ENCODE measurements at regions not wholly inside any gene's neighbourhood (a gene's known extent, or its start where the extent isn't known, plus 50 kb on each side); places are given as distances from the start of the nearest gene placed in this dataset.

GRCh38 chr11:80041136-80042000, 600.5 kb upstream of the TENM4 start:
- DNase-seq (no peak), ATAC-seq (ENCODE audit: poor library complexity) (no peak)
- no peak overlapping the region for H3K4me3 ChIP-seq (ENCODE audit: low read length)
- H3K9me3 ChIP-seq (ENCODE audit: control insufficient read depth in 1 of 2, insufficient read depth in 1 of 2, low read length in 2 of 2) = no peaks in the 10 kb centered on the region
- H3K36me3 ChIP-seq (ENCODE audit: insufficient read depth, low read length) = no peaks in the 10 kb centered on the region
- H3K27ac Mint-ChIP-seq = no peak overlapping the region
- no peak overlapping the region for H3K27ac ChIP-seq (ENCODE audit: low read depth in 1 of 2, low read length in 2 of 2)
- H3K4me3 Mint-ChIP-seq = no peak overlapping the region
- no peaks in the 10 kb centered on the region for H3K4me1 Mint-ChIP-seq (ENCODE audit: low read depth)
- intact Hi-C loops (cut with DNase I, micrococcal nuclease) = no loop called here
- no peaks in the 10 kb centered on the region for H3K27me3 Mint-ChIP-seq
- ChIA-PET CTCF (no interaction called here), POLR2A (no interaction called here)
- H3K27me3 ChIP-seq (ENCODE audit: control insufficient read depth in 1 of 2, insufficient read depth in 2 of 2, low read length in 2 of 2) = no peaks in the 10 kb centered on the region
- H3K4me1 ChIP-seq (ENCODE audit: insufficient read depth, low read length) = no peaks in the 10 kb centered on the region
- no peaks in the 10 kb centered on the region for H3K36me3 Mint-ChIP-seq (ENCODE audit: low read depth)
- H3K9me3 Mint-ChIP-seq = no peaks in the 10 kb centered on the region
- TF ChIP-seq CTCF (IDR thresholded peaks at IDR 0.05) = no peak

DNA sequence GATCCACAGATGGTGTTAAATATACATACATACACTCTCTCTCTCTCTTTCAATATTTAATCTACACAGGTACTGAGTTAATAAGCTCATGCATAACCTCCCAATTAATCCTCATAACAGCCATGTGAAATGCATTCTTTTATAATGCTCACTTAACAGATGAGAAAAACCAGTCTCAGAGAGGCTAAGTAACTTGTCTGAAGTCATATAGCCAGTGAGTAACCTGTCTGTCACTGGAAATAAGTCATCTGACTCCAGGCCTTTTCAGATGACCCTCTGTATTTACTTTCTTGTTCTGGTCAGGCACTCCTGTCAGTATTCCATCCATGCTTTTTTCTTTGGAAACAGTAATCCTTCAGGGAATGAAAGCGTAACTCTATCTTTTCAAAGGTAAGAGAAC, 594.0 kb upstream of the TENM4 start:
- H3K4me3 Mint-ChIP-seq = no peak overlapping the region
- H3K27ac ChIP-seq (ENCODE audit: low read depth in 1 of 2, low read length in 2 of 2) = no peak overlapping the region
- no peaks in the 10 kb centered on the region for H3K9me3 ChIP-seq (ENCODE audit: control insufficient read depth in 1 of 2, insufficient read depth in 1 of 2, low read length in 2 of 2)
- intact Hi-C loops (cut with DNase I, micrococcal nuclease) = no loop called here
- DNase-seq (no peak), ATAC-seq (ENCODE audit: poor library complexity) (no peak)
- ChIA-PET POLR2A (no interaction called here), CTCF (no interaction called here)
- TF ChIP-seq CTCF (IDR thresholded peaks at IDR 0.05) = no peak
- no peaks in the 10 kb centered on the region for H3K4me1 ChIP-seq (ENCODE audit: insufficient read depth, low read length)
- H3K27ac Mint-ChIP-seq = no peak overlapping the region
- H3K4me3 ChIP-seq (ENCODE audit: low read length) = no peak overlapping the region
- no peaks in the 10 kb centered on the region for H3K36me3 Mint-ChIP-seq (ENCODE audit: low read depth)
- no peaks in the 10 kb centered on the region for H3K9me3 Mint-ChIP-seq
- no peaks in the 10 kb centered on the region for H3K4me1 Mint-ChIP-seq (ENCODE audit: low read depth)
- no peaks in the 10 kb centered on the region for H3K36me3 ChIP-seq (ENCODE audit: insufficient read depth, low read length)
- no peaks in the 10 kb centered on the region for H3K27me3 ChIP-seq (ENCODE audit: control insufficient read depth in 1 of 2, insufficient read depth in 2 of 2, low read length in 2 of 2)
- no peaks in the 10 kb centered on the region for H3K27me3 Mint-ChIP-seq

GRCh38 chr11:80031014-80031600, 590.3 kb upstream of the TENM4 start:
- DNase-seq (no peak), ATAC-seq (ENCODE audit: poor library complexity) (no peak)
- H3K36me3 ChIP-seq (ENCODE audit: insufficient read depth, low read length) = no peaks in the 10 kb centered on the region
- H3K4me3 ChIP-seq (ENCODE audit: low read length) = no peak overlapping the region
- TF ChIP-seq CTCF (IDR thresholded peaks at IDR 0.05) = no peak
- H3K27ac ChIP-seq (ENCODE audit: low read depth in 1 of 2, low read length in 2 of 2) = no peak overlapping the region
- Mint-ChIP-seq H3K9me3 (no peaks in the 10 kb centered on the region), H3K4me1 (ENCODE audit: low read depth) (no peaks in the 10 kb centered on the region), H3K36me3 (ENCODE audit: low read depth) (no peaks in the 10 kb centered on the region), H3K27ac (no peak overlapping the region), H3K27me3 (no peaks in the 10 kb centered on the region), H3K4me3 (no peak overlapping the region)
- H3K9me3 ChIP-seq (ENCODE audit: control insufficient read depth in 1 of 2, insufficient read depth in 1 of 2, low read length in 2 of 2) = no peaks in the 10 kb centered on the region
- ChIA-PET CTCF (no interaction called here), POLR2A (no interaction called here)
- intact Hi-C loops (cut with DNase I, micrococcal nuclease) = no loop called here
- no peaks in the 10 kb centered on the region for H3K27me3 ChIP-seq (ENCODE audit: control insufficient read depth in 1 of 2, insufficient read depth in 2 of 2, low read length in 2 of 2)
- H3K4me1 ChIP-seq (ENCODE audit: insufficient read depth, low read length) = no peaks in the 10 kb centered on the region

All from CD4-positive, alpha-beta T cell (primary cell).